Coronary artery (tissue), 2 donors: ENCODE measurements at regions not wholly inside any gene's neighbourhood (a gene's known extent, or its start where the extent isn't known, plus 50 kb on each side); places are given as distances from the start of the nearest gene placed in this dataset.

ENCODE experiments used
- DNase-seq: peaks from one replicate; pipeline ENCODE4 v3.0.0-alpha.2; 2017; ENCODE audit warnings: low spot score
- H3K27ac ChIP-seq, 2 donors: fragments of 200-600 bp; sonication (generic); one replicate each; pipeline ENCODE4 v1.5.1; 2016 to 2019
- H3K4me3 ChIP-seq: fragments of 200-600 bp; sonication (generic); 2 replicates; pipeline ENCODE4 v1.5.1; 2016; ENCODE audit warnings: mild to moderate bottlenecking, moderate library complexity
- CTCF ChIP-seq: fragments of 200-600 bp; sonication (generic); IDR thresholded peaks from one replicate; pipeline ENCODE4 v1.5.1; 2019; ENCODE audit warnings: antibody characterized with exemption

DNA sequence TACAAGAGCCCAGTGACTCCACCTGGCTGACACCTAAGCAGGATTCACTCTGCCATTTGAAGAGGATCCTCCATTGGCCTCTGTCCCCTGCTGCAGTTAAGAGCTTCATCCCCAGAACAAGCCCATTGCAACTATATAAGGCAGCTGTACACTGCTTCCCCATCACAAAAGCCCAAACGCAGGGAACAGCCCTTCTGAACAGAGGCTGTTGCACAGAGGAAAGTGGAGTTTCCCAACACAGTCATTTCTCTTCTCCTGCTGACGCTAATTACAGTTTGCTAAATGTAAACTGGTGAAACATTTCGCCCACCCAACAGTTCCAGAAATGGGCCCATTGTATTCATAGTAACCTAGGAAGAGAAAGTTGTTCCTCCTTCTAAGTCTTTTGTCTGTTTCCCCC lies 455.8 kb upstream of the DAB1 start:
- H3K4me3 ChIP-seq: no peak overlapping the region
- H3K27ac ChIP-seq: no peak overlapping the region
- DNase-seq: no peak
- TF ChIP-seq CTCF: no peak

GRCh38 chr1:57874418-57874877 lies 450.6 kb upstream of the DAB1 start:
- no peak for TF ChIP-seq CTCF

DNA sequence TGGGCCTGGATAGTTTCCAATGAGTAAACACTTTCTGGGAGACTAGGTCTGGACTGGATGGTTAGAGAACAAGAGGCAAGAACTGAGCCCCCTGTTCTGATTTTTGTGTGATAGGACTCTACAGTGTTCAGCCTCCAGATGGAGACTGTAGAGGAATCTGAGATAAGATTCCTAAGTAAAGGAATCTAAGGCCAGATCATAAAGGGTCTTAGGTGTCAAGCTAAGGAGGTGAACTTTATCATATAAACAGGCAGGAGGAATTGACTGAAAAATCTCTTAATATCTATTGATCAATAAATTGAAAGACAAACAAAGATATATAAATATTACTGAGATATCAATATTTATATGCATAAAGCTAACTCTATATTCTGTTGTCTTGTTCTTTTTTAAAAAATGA lies 449.1 kb upstream of the DAB1 start:
- TF ChIP-seq CTCF: no peak
- no peak for DNase-seq
- Histone ChIP-seq H3K27ac (no peak overlapping the region), H3K4me3 (no peak overlapping the region)

More at GRCh38 chr1:57874418-57874877, 450.6 kb upstream of the DAB1 start:
- H3K27ac ChIP-seq: no peak overlapping the region
- no peak for DNase-seq
- H3K4me3 ChIP-seq: no peak overlapping the region

GRCh38 chr1:57868908-57869307 lies 445.0 kb upstream of the DAB1 start:
- DNase-seq: no peak
- no peak overlapping the region for H3K27ac ChIP-seq
- H3K4me3 ChIP-seq: no peak overlapping the region
- TF ChIP-seq CTCF: no peak

DNA sequence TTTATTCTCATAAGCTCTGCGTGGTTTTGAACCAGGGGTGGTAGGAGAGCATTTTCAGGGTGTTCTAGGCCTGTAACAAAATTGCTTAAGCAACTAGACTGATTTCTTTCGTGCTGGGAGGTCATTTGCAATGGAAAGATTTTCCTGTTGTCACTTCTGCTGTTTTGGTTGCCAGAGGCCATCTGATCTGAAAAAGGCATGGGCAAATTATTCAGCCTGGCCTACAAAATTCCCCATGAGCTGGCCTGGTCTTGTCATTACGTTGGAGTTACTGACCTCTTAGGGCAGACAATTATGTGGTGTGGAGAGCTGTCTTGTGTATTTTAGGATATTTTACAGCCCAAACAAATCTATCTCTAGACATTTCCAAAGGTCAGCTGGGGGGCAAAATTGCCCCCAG lies 444.4 kb upstream of the DAB1 start:
- no peak overlapping the region for H3K4me3 ChIP-seq
- DNase-seq: no peak
- TF ChIP-seq CTCF: no peak
- no peak overlapping the region for H3K27ac ChIP-seq

DNA sequence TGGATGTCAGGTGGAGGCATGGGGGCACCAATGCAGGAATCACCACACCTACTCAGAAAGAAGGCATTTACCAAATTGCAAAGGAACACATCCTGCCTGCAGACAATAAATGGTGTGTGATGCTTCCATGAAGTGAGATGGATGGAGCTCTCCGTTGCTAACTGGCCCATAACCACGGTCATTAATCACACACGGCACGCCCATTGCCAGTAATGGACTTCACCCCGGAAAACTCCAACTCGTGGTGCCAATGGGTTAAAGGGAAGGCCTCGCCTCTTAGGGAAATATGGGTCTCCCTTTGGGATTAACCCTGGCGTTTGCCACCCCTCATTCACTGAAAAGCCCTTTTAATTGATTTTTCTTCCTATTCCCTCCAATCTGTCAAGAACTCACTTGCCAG lies 443.1 kb upstream of the DAB1 start:
- H3K4me3 ChIP-seq: no peak overlapping the region
- DNase-seq: no peak
- TF ChIP-seq CTCF: no peak
- no peak overlapping the region for H3K27ac ChIP-seq

- no peak for DNase-seq
- Histone ChIP-seq H3K27ac (no peak overlapping the region), H3K4me3 (no peak overlapping the region)
- TF ChIP-seq CTCF: no peak
These were observed 437.2 kb upstream of the DAB1 start for GRCh38 chr1:57860931-57861565.
